Memory B cell (primary cell): ENCODE measurements at regions not wholly inside any gene's neighbourhood (a gene's known extent, or its start where the extent isn't known, plus 50 kb on each side); places are given as distances from the start of the nearest gene placed in this dataset.

ENCODE experiments used
- ATAC-seq: fragments of 150-1000 bp; cut with Tn5 transposase; 2 replicates; pipeline ENCODE4 v1.10.0; 2021; ENCODE audit warnings: low read depth, mild to moderate bottlenecking, moderate library complexity
- DNase-seq, 2 donors: peaks; one replicate each; pipeline ENCODE4 v3.0.0; 2022; ENCODE audit warnings: low spot score in 2 of 2
- H3K27ac Mint-ChIP-seq: one replicate; pipeline ENCODE4 v1.8.0; 2022; ENCODE audit warnings: mild to moderate bottlenecking, moderate library complexity, mixed read lengths
- H3K27me3 Mint-ChIP-seq: one replicate; pipeline ENCODE4 v1.8.0; 2022; ENCODE audit warnings: mixed read lengths
- H3K36me3 Mint-ChIP-seq: one replicate; pipeline ENCODE4 v1.8.0; 2022; ENCODE audit warnings: mild to moderate bottlenecking, mixed read lengths
- H3K4me1 Mint-ChIP-seq: one replicate; pipeline ENCODE4 v1.8.0; 2022; ENCODE audit warnings: mixed read lengths
- H3K4me3 Mint-ChIP-seq: one replicate; pipeline ENCODE4 v1.8.0; 2022; ENCODE audit warnings: mild to moderate bottlenecking, moderate library complexity, mixed read lengths
- H3K9me3 Mint-ChIP-seq: one replicate; pipeline ENCODE4 v1.8.0; 2022; ENCODE audit warnings: mixed read lengths

DNA sequence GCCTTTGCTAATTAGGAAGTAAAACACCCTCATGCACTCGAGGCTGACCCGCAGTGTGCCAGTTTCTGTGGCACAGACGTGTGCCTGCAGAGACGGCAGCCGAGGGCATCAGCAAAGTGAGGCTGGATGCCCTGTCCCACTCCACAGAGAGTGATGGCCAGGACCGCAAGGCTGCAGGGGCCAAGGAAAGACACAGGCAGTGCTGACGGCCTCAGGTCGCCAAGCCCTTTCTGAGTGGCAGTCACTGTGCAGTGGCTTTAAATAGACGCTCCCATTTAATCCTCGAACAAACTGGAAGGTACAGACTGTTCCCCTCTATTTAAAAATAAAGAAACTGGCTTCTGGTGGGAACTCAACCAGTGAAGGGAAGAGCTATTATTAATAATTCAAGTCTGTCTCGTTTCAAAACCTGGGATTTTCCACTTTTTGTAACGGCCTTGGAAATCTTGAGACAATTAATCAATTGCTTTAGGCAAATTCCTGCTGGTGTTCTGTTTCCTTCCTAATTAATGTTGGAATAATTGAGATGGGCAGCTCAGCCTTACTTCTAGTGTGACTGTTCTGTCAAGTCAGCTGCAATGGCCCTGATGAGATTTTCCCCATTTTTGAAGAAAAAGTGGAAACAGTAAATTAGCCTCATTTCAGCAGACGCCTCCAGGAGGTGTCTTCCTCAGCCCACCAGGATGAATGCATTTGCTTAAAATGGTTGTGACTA lies 644.6 kb upstream of the RAB6C start:
- Mint-ChIP-seq H3K4me3 (no peak overlapping the region), H3K27me3 (no peaks in the 10 kb centered on the region), H3K4me1 (no peaks in the 10 kb centered on the region), H3K9me3 (peaks cover 5% of the 10 kb centered on the region), H3K27ac (no peak overlapping the region), H3K36me3 (peaks cover 2% of the 10 kb centered on the region)
- DNase-seq: no peak
- no peak for ATAC-seq

DNA sequence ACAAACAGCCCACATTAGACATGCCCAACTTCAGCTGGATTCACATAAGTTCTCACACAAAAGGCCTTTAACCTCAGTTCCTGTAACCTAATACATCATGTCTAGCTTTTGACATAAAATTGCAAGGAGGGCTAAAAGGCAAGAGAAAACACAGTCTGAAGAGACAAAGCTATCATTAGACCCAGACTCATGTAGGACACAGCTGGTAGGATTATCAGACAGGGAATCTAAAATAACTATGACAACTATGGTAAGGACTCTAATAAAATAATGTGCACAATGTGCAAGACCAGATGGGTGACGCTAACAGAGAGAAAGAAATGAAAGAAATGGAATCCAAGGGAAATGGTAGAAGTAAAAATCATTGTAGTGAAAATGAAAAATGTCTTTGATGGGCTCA lies 643.2 kb upstream of the RAB6C start:
- no peak for ATAC-seq
- no peak overlapping the region for H3K27ac Mint-ChIP-seq
- no peaks in the 10 kb centered on the region for H3K4me1 Mint-ChIP-seq
- peaks cover 2% of the 10 kb centered on the region for H3K27me3 Mint-ChIP-seq
- no peak overlapping the region for H3K4me3 Mint-ChIP-seq
- peaks cover 7% of the 10 kb centered on the region for H3K9me3 Mint-ChIP-seq
- DNase-seq: no peak
- peaks cover 5% of the 10 kb centered on the region for H3K36me3 Mint-ChIP-seq

DNA sequence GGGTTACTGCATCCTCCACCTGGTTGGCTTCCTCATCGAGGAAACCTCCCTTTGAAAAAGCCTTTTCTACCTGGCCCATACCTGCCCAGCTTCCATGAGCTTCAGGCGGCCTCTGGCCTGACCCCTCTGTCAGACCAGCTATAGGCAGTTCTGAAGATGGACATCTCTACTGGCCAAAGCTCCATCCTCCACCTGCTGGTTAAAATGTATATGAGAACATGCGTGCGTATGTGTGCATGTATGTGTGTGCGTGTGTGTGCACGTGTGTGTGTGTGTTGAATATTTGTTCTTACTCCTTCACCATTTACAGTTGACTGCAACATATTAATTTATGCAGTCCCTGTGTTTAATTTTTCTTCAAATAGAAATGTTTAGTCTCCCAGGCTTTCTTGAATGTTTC lies 642.4 kb upstream of the RAB6C start:
- Mint-ChIP-seq H3K27ac (no peak overlapping the region), H3K4me1 (no peaks in the 10 kb centered on the region), H3K27me3 (peaks cover 4% of the 10 kb centered on the region), H3K9me3 (peaks cover 9% of the 10 kb centered on the region), H3K36me3 (peaks cover 5% of the 10 kb centered on the region), H3K4me3 (no peak overlapping the region)
- DNase-seq: no peak
- ATAC-seq: no peak

DNA sequence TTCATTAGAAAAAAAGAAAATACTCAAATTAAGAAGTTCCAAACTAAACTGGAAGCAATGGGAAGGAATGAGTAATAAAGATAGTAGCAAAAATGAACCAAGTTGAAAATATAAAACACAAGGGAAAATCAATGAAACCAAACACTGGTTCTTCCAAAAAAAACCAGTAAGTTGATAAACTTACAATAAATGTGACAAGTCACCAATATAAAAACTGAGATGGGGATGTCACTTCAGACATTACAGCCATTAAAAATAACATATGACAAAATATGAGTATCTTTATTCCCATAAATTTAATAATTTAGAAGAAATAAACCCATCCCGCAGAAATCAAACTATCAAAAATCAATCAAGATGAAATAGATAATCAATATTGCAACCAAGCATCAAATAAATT lies 633.9 kb upstream of the RAB6C start:
- Mint-ChIP-seq H3K4me1 (peaks cover 16% of the 10 kb centered on the region), H3K36me3 (peaks cover 3% of the 10 kb centered on the region), H3K4me3 (no peak overlapping the region), H3K27me3 (peaks cover 4% of the 10 kb centered on the region), H3K9me3 (peaks cover 4% of the 10 kb centered on the region), H3K27ac (no peak overlapping the region)
- DNase-seq (no peak), ATAC-seq (no peak)

DNA sequence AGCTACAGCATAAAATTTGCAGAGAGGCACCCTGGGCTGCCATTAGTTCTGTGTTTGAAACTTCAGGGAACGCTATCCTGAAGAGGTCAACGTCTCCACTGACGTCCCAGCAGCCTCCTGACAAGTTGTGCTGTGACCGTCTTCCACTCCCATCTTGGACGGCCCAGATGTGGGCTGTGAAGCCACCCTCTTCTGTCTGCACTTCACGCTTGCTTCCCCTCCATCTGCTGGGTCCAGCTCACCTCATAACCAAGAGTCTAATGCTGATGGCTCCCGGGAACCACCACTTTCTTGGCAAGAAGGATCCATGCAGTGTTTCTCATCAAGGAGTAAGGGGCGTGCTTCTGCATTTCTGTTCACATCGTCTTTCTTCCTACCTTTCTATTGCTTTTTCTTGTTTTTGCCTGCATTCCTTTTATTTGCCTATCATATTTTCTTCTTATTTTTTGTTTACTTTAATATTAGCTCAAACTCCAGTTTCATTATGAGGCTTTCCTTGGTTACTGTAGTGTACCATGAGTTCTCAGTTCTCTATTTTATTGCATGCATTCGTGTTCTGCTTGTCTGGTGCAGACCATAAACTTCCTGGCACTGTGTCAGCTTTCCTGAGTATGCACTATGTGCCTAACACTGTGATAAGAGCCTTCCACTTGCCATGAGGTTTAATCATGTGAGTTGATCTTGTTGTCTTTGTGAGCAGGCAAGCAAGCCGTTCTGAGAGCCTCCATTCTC lies 631.8 kb upstream of the RAB6C start:
- peak overlapping the region; percentile 18 for H3K27ac Mint-ChIP-seq
- H3K4me3 Mint-ChIP-seq: peak overlapping the region; percentile 68
- peak; percentile 97 for ATAC-seq
- no peak for DNase-seq
- H3K27me3 Mint-ChIP-seq: no peaks in the 10 kb centered on the region
- H3K9me3 Mint-ChIP-seq: no peaks in the 10 kb centered on the region
- H3K4me1 Mint-ChIP-seq: peaks cover 16% of the 10 kb centered on the region
- no peaks in the 10 kb centered on the region for H3K36me3 Mint-ChIP-seq

DNA sequence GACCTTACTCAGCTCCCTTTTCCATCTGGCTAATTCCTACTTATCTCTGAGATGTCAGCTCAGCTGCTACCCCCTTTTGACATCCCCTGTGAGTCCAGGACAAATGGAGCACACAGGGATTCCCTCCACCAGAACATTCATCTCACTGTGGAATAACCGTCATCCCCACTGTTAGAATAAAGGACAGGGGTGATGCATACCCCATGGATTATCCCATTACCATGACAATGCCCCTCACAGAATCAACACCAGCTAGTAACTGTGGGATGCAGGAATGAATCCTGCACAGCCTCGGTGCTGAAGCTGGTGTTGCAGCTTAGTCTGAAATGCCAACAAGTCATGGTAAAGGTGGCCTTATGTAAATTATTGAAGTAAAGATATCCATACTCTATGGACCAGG lies 624.8 kb upstream of the RAB6C start:
- Mint-ChIP-seq H3K4me1 (no peaks in the 10 kb centered on the region), H3K36me3 (no peaks in the 10 kb centered on the region), H3K27ac (no peak overlapping the region), H3K4me3 (no peak overlapping the region), H3K27me3 (peaks cover 5% of the 10 kb centered on the region), H3K9me3 (no peaks in the 10 kb centered on the region)
- DNase-seq (no peak), ATAC-seq (no peak)

DNA sequence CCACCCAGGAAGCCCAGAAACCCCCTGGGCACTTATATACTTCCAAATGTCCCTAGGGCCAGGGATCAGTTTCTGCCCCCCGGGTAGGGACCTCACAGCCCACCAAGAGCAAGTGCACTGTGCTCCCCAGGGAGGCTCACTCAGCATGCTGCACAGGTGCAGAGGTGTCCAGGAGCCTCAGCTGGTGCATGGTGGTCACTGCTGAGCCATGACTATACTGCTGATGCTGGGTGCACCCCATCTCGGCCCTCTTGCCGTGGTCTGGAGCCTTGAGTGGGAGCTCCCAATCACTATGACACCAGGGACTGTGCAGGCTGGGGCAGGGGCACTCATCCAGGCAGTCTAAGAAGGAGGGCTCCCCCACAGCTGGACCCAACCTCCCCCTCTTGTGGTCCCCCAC lies 617.8 kb upstream of the RAB6C start:
- H3K27me3 Mint-ChIP-seq: peaks cover 5% of the 10 kb centered on the region
- DNase-seq: no peak
- no peak overlapping the region for H3K27ac Mint-ChIP-seq
- no peaks in the 10 kb centered on the region for H3K4me1 Mint-ChIP-seq
- no peaks in the 10 kb centered on the region for H3K36me3 Mint-ChIP-seq
- ATAC-seq: no peak
- H3K4me3 Mint-ChIP-seq: no peak overlapping the region
- no peaks in the 10 kb centered on the region for H3K9me3 Mint-ChIP-seq

DNA sequence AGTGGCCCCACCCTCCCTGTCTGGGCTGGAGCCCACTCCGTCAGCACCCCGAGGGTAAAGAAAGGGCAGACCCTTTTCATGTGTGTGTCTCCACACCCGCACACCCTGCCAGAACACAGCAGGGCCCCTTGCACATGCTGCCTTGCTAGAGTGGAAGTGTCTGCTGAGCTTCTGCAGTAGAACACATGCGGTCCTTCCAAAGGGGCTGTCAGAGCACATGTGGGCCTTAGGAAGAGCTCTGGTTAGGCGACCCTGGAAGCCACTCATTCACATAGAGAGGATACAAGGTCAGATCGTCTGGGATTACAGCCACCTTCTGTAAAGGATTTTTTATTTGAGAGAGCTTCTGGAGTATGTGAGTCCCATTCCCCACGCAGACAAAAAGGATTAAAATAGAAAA lies 613.2 kb upstream of the RAB6C start:
- DNase-seq (no peak), ATAC-seq (no peak)
- H3K27ac Mint-ChIP-seq: no peak overlapping the region
- no peaks in the 10 kb centered on the region for H3K36me3 Mint-ChIP-seq
- H3K4me3 Mint-ChIP-seq: no peak overlapping the region
- peaks cover 7% of the 10 kb centered on the region for H3K27me3 Mint-ChIP-seq
- no peaks in the 10 kb centered on the region for H3K4me1 Mint-ChIP-seq
- no peaks in the 10 kb centered on the region for H3K9me3 Mint-ChIP-seq

DNA sequence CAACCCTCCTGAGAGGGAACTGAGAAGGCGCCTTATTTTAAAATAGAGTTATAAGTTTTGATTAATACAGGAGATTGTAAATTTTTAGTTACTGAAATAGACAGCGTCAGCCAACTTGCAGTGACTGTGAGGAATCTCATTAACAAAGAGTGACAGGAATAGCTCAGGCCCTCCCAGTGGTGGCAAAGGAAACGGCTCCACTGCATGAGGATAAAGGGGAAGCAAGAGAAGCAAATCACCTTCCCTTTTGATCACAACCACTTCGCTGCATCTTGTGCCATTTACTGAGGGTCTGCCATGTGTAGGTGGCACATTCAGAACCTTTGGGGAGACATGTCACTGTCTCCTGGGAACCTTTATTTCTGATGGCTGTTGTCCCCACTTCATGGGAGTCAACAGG lies 612.4 kb upstream of the RAB6C start:
- Mint-ChIP-seq H3K4me1 (no peaks in the 10 kb centered on the region), H3K27me3 (peaks cover 7% of the 10 kb centered on the region), H3K36me3 (no peaks in the 10 kb centered on the region), H3K4me3 (no peak overlapping the region), H3K9me3 (no peaks in the 10 kb centered on the region), H3K27ac (no peak overlapping the region)
- no peak for ATAC-seq
- no peak for DNase-seq

DNA sequence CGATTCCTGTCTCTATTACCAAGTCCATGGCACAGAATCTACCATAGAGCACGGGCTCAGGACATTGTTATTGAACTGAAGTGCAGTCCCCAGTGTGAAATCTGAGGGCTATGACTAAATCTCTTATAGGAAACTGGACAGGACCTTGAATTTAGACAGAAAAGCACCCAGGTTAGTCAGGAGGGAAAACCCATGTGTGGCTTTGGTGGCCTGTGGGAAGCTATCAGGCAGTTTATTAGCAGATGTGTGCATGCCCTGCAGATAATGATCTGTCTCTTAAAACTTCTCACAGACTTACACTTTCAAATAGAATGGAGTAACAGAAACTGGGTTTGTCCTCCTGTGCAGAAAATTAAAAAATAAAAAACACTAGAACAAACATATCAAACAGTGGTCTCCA lies 610.0 kb upstream of the RAB6C start:
- Mint-ChIP-seq H3K4me1 (no peaks in the 10 kb centered on the region), H3K4me3 (no peak overlapping the region), H3K36me3 (no peaks in the 10 kb centered on the region), H3K27me3 (peaks cover 6% of the 10 kb centered on the region), H3K9me3 (no peaks in the 10 kb centered on the region), H3K27ac (no peak overlapping the region)
- DNase-seq (no peak), ATAC-seq (no peak)

DNA sequence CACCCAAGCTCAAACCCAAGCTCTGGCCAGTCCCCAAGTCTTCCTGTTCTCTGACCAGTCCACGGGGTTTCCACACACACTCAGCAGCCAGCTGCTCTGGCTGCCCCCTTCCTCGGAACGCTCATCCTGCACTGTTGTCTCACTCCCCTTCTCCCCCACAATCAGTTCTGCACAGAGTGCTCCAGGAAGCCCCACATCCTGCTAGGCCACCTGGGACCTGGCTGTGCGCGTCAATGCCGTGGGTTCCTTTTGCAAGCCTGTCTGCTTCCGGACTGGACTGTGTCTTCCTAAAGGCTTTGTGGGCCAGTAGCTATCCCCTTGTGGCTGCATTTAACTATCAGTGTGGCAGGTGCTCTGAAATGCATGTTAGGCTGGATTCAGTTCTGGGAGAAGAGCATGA lies 605.0 kb upstream of the RAB6C start:
- H3K27me3 Mint-ChIP-seq: no peaks in the 10 kb centered on the region
- no peak for DNase-seq
- no peaks in the 10 kb centered on the region for H3K36me3 Mint-ChIP-seq
- H3K4me3 Mint-ChIP-seq: no peak overlapping the region
- no peaks in the 10 kb centered on the region for H3K9me3 Mint-ChIP-seq
- peaks cover 4% of the 10 kb centered on the region for H3K4me1 Mint-ChIP-seq
- no peak overlapping the region for H3K27ac Mint-ChIP-seq
- ATAC-seq: no peak

DNA sequence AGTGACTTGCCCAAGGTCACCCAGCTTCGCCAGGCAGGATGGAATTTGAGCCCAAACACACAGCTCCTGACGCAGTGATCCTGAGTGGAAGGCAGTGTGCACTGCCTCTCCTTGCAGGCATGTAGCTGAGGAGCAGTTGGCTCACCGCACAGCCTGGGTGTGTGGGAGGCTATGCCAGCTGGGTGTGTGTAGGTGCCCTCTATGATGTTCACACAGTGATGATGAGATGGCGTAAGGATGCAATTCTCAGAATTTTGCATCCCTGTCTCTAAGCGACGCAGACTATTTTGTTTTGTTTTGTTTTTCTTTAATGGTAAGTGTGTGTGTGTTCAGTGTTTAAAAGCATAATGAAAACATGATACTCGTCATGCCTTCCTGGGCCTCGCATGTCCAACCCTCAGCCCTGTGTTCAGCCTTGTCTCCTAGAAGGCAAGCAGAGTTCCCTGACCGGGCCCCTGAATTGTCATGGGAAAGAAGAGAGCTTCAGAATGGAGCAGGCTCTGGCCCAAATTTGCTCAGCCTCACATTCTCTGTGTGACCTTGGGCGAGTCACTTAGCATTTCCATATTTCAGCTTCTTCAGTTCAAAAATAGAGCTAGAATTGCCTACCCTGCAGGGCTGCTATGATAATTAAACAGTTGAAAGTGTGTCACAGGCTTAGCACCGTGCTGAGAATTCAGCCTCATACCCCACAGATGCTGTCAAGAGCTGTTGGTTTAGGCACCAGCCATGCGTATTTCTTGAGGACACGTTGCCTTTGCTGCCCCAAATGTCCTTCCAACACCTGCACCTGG lies 603.6 kb upstream of the RAB6C start:
- Mint-ChIP-seq H3K4me3 (no peak overlapping the region), H3K9me3 (no peaks in the 10 kb centered on the region)
- no peak for ATAC-seq

DNA sequence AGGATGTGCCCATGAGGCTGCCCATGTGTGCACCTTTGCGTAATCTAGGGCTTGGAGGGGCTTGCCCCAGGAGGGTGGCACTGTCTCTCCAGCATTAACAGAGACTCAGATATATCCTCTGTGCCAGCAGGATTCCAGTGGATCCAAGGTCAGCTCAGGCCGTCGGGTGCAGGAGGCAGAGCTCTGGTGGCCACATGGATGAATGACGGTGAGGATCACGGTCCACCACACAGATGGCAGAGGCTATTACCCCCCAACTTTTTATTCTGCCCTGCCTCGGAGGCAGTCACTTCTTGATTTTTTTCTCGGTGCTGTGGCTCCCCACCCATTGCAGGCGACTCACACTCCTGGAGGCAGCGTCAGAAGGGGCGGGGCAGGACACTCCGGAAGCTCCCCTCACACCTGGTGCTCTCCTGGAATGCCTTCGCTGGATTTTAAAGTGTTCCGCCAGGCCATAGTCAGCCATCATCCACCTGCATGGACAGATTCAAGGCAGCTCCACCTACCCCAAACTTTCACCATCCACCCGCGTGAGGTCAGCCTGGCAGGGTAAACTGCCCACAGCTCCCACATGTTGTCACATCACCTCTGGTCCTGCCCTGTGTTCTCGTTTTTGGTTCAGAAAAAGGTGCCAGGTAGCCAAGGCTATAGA lies 602.9 kb upstream of the RAB6C start:
- Mint-ChIP-seq H3K4me3 (no peak overlapping the region), H3K27me3 (no peaks in the 10 kb centered on the region), H3K4me1 (peaks cover 6% of the 10 kb centered on the region), H3K27ac (no peak overlapping the region), H3K9me3 (peaks cover 3% of the 10 kb centered on the region), H3K36me3 (no peaks in the 10 kb centered on the region)
- ATAC-seq (no peak), DNase-seq (no peak)

More for the DNA sequence above, 603.6 kb upstream of the RAB6C start:
- Mint-ChIP-seq H3K27me3 (no peaks in the 10 kb centered on the region), H3K36me3 (no peaks in the 10 kb centered on the region), H3K4me1 (peaks cover 6% of the 10 kb centered on the region), H3K27ac (no peak overlapping the region)
- DNase-seq: no peak

DNA sequence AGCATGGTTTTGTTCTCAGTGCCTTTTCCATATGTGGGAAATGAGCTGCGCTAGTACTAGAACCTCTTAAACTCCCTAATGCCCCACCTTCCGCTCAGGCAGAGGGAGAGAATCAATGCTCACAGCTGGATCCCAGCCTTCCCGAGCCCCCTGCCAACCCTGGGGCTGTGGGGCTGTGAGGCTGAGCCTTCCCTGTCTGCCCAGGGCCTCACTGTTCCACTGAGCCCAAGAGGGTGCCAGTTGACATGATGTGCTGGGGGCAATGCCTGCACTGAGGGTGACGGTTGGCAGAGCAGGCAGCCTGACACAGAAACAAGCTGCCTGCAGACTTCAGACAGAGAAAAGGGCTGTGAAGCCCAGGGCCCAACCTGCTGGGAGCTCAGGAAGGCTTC lies 602.4 kb upstream of the RAB6C start:
- no peaks in the 10 kb centered on the region for H3K27me3 Mint-ChIP-seq
- peaks cover 5% of the 10 kb centered on the region for H3K9me3 Mint-ChIP-seq

More for the DNA sequence above, 602.4 kb upstream of the RAB6C start:
- DNase-seq: no peak
- no peak for ATAC-seq
- H3K36me3 Mint-ChIP-seq: no peaks in the 10 kb centered on the region
- H3K27ac Mint-ChIP-seq: no peak overlapping the region
- peaks cover 6% of the 10 kb centered on the region for H3K4me1 Mint-ChIP-seq
- H3K4me3 Mint-ChIP-seq: no peak overlapping the region
